Skeletal muscle tissue (tissue), 3 donors: ENCODE measurements at regions not wholly inside any gene's neighbourhood (a gene's known extent, or its start where the extent isn't known, plus 50 kb on each side); places are given as distances from the start of the nearest gene placed in this dataset.
"Not testable (repeated sequence)": the region's sequence is repeated elsewhere in the genome, so short reads cannot be mapped to it uniquely, and the experiment has no call there.

Experiments used
- H3K27ac ChIP-seq: one replicate; pipeline ENCODE4 v1.7.0; 2013; ENCODE audit warnings: mild to moderate bottlenecking, low read depth, low read length, inconsistent platforms
- H3K27me3 ChIP-seq, 3 donors: one replicate each; pipeline ENCODE4 v1.7.0; 2013; ENCODE audit warnings: low read length in 3 of 3; ENCODE audit not compliant: control insufficient read depth in 3 of 3, insufficient read depth in 3 of 3
- H3K36me3 ChIP-seq, 3 donors: one replicate each; pipeline ENCODE4 v1.7.0; 2013; ENCODE audit warnings: low read length in 3 of 3; ENCODE audit not compliant: control insufficient read depth in 3 of 3, insufficient read depth in 3 of 3
- H3K4me1 ChIP-seq, 3 donors: one replicate each; pipeline ENCODE4 v1.7.0; 2013; ENCODE audit warnings: low read length in 3 of 3, mild to moderate bottlenecking in 3 of 3; ENCODE audit not compliant: control insufficient read depth in 3 of 3, insufficient read depth in 3 of 3
- H3K4me3 ChIP-seq, 3 donors: one replicate each; pipeline ENCODE4 v1.7.0; 2013; ENCODE audit warnings: low read length in 3 of 3
- H3K9ac ChIP-seq, 3 donors: one replicate each; pipeline ENCODE4 v1.7.0; 2013; ENCODE audit warnings: low read length in 3 of 3, mild to moderate bottlenecking in 3 of 3, moderate library complexity in 2 of 3, low read depth in 1 of 3
- H3K9me3 ChIP-seq, 3 donors: one replicate each; pipeline ENCODE4 v1.7.0; 2013; ENCODE audit warnings: low read length in 3 of 3; ENCODE audit not compliant: control insufficient read depth in 3 of 3
- donor health status: Osteomylitis.

GRCh38 chr2:87608377-87609166 is 139.3 kb upstream of the PLGLB2 start:
- not testable (repeated sequence) for H3K9me3 ChIP-seq, H3K36me3 ChIP-seq, H3K4me1 ChIP-seq, H3K27me3 ChIP-seq, H3K9ac ChIP-seq, H3K27ac ChIP-seq, H3K4me3 ChIP-seq

GRCh38 chr2:87610974-87611373 is 136.9 kb upstream of the PLGLB2 start:
- not testable (repeated sequence) for H3K4me3 ChIP-seq, H3K4me1 ChIP-seq, H3K27me3 ChIP-seq, H3K9ac ChIP-seq, H3K36me3 ChIP-seq, H3K27ac ChIP-seq, H3K9me3 ChIP-seq

DNA sequence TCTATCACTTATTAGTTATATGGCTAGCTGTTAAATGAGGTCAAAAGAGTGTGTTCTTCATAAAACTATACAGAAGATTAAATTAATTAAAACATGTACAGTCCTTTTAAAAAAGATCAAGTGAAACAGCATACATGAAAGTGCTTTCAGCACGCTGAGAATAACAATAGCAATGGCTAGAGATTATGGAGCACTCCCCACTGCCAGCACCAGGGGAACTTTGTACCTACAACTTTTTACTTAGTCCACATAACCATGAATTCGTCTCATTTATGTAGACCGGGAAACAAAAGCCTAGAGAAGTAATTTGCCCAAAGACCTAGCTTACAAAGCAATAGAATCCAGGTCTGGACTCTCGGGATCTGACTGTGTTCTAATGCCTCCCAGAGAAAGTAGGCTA is 136.5 kb upstream of the PLGLB2 start:
- not testable (repeated sequence) for H3K27ac ChIP-seq, H3K9me3 ChIP-seq, H3K36me3 ChIP-seq, H3K27me3 ChIP-seq, H3K4me3 ChIP-seq, H3K9ac ChIP-seq, H3K4me1 ChIP-seq

GRCh38 chr2:87611956-87612355 is 135.9 kb upstream of the PLGLB2 start:
- H3K27ac ChIP-seq, H3K9ac ChIP-seq, H3K36me3 ChIP-seq: not testable (repeated sequence)

GRCh38 chr2:87614829-87615434 is 133.0 kb upstream of the PLGLB2 start:
- not testable (repeated sequence) for H3K27ac ChIP-seq, H3K27me3 ChIP-seq, H3K9me3 ChIP-seq, H3K9ac ChIP-seq, H3K36me3 ChIP-seq, H3K4me1 ChIP-seq, H3K4me3 ChIP-seq

More at GRCh38 chr2:87611956-87612355, 135.9 kb upstream of the PLGLB2 start:
- not testable (repeated sequence) for H3K4me1 ChIP-seq, H3K4me3 ChIP-seq, H3K9me3 ChIP-seq, H3K27me3 ChIP-seq

DNA sequence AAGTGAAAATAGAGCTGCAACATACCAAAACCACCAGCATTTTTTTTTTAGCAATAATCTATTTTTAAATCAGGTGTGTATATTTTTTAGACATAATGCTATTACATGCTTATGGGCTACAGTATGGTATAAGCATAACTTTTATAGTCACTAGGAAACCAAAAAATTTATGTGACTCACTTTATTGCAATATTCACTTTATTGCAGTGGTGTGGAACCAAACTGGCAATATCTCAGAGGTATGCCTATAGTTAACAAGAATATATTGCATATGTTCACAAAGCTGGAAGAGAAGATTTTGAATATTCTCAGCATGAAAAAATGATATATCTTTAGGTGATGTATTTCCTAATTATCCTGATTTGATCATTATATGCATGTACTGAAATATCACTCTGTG is 128.8 kb upstream of the PLGLB2 start:
- not testable (repeated sequence) for H3K4me1 ChIP-seq, H3K4me3 ChIP-seq, H3K36me3 ChIP-seq, H3K27me3 ChIP-seq, H3K9ac ChIP-seq, H3K27ac ChIP-seq, H3K9me3 ChIP-seq

GRCh38 chr2:87621139-87621538 is 126.7 kb upstream of the PLGLB2 start:
- not testable (repeated sequence) for H3K4me3 ChIP-seq, H3K9ac ChIP-seq, H3K9me3 ChIP-seq, H3K27ac ChIP-seq, H3K27me3 ChIP-seq, H3K36me3 ChIP-seq, H3K4me1 ChIP-seq

DNA sequence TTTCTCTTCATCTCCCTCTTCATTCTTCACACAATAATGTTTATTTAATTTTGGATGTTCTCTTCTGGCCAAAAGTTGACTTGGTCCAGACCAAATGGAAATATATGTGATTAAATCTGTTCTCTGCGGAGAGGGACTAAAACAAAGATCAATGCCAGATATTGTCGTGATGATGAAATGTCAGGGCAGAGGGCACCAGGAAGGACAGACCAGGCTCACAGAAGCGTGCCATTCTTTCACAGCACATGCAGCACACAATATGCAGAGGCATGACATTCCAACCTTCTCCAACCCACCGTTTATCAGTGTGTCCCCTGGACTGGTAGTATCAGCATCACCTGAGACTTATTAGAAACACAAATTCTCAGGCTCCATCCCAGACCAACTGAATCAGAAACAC is 125.2 kb upstream of the PLGLB2 start:
- H3K4me1 ChIP-seq, H3K9ac ChIP-seq, H3K4me3 ChIP-seq, H3K36me3 ChIP-seq, H3K27me3 ChIP-seq, H3K27ac ChIP-seq, H3K9me3 ChIP-seq: not testable (repeated sequence)

GRCh38 chr2:87629491-87630458 is 118.1 kb upstream of the PLGLB2 start:
- H3K4me1 ChIP-seq, H3K36me3 ChIP-seq, H3K9ac ChIP-seq, H3K27me3 ChIP-seq, H3K4me3 ChIP-seq, H3K9me3 ChIP-seq, H3K27ac ChIP-seq: not testable (repeated sequence)

DNA sequence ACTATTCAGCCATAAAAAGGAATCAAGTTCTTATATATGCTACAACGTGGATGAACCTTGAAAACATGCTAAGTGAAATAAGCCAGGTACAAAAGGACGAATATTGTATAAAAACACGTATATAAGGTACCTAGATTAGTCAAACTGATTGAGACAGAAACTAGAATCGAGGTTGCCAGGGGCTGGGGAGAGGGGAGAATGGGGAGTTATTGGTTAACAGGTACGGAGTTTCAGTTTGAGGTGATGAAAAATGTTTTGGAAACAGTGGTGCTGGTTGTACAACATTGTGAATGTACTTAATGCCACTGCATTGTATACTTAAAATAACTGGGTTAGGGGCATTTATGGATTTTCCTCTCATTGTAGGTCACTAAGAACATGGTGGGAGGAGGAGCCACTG is 117.0 kb upstream of the PLGLB2 start:
- H3K27me3 ChIP-seq = not testable (repeated sequence)

More for the DNA sequence above, 117.0 kb upstream of the PLGLB2 start:
- not testable (repeated sequence) for H3K36me3 ChIP-seq, H3K9ac ChIP-seq, H3K4me1 ChIP-seq, H3K9me3 ChIP-seq, H3K27ac ChIP-seq, H3K4me3 ChIP-seq
